ENCODE measurements at regions not wholly inside any gene's neighbourhood (a gene's known extent, or its start where the extent isn't known, plus 50 kb on each side); places are given as distances from the start of the nearest gene placed in this dataset.

- peak in 1 of 2 donors; percentile 17 for DNase-seq
- H3K27me3 ChIP-seq, result peaks cover 0 to 7% (median 3%) of the 10 kb centered on the region in 3 donors
Observed at GRCh38 chr1:29417147-29417858, 181.0 kb downstream of the PTPRU start.

GRCh38 chr1:29416267-29417146, 180.2 kb downstream of the PTPRU start:
- Histone ChIP-seq H3K27ac (peak overlapping the region in 3 of 4 donors; percentile 12 to 57 (median 38)), H3K36me3 (no peaks in the 10 kb centered on the region), H3K27me3 (peaks cover 0 to 7% (median 3%) of the 10 kb centered on the region in 3 donors), H3K9me3 (peaks cover 0 to 2% (median 0%) of the 10 kb centered on the region in 3 donors), H3K4me3 (no peak overlapping the region), H3K4me1 (no peaks in the 10 kb centered on the region)
- in situ Hi-C loops (cut with MboI; ENCODE audit: low sequenced_read_pairs in 4 of 4) (no loop called here), intact Hi-C loops (cut with DNase I; ENCODE audit: low total_unique reads) (no loop called here)
- ATAC-seq (peak in 1 of 2 donors; percentile 24), DNase-seq (no peak)
- TF ChIP-seq CTCF (IDR thresholded peaks at IDR 0.05 in 4 of 5, conservative IDR thresholded peaks at IDR 0.05 in 1 of 5), result no peak

More at GRCh38 chr1:29417147-29417858, 181.0 kb downstream of the PTPRU start:
- Histone ChIP-seq H3K27ac (peak overlapping the region in 3 of 4 donors; percentile 12 to 57 (median 38)), H3K4me3 (no peak overlapping the region), H3K4me1 (no peaks in the 10 kb centered on the region), H3K36me3 (no peaks in the 10 kb centered on the region), H3K9me3 (peaks cover 0 to 2% (median 0%) of the 10 kb centered on the region in 3 donors)
- peak; percentile 78 to 79 for ATAC-seq
- intact Hi-C loops (cut with DNase I; ENCODE audit: low total_unique reads) (no loop called here), in situ Hi-C loops (cut with MboI; ENCODE audit: low sequenced_read_pairs in 4 of 4) (no loop called here)
- TF ChIP-seq POLR2A (IDR thresholded peaks at IDR 0.05) (no peak), CTCF (IDR thresholded peaks at IDR 0.05 in 4 of 5, conservative IDR thresholded peaks at IDR 0.05 in 1 of 5) (no peak)

- intact Hi-C loops (cut with DNase I; ENCODE audit: low total_unique reads) (no loop called here), in situ Hi-C loops (cut with MboI; ENCODE audit: low sequenced_read_pairs in 4 of 4) (no loop called here)
- TF ChIP-seq POLR2A (IDR thresholded peaks at IDR 0.05), result no peak
- no peak for TF ChIP-seq CTCF (IDR thresholded peaks at IDR 0.05 in 4 of 5, conservative IDR thresholded peaks at IDR 0.05 in 1 of 5)
- Histone ChIP-seq H3K9me3 (peaks cover 0 to 2% (median 0%) of the 10 kb centered on the region in 3 donors), H3K4me1 (no peaks in the 10 kb centered on the region), H3K36me3 (no peaks in the 10 kb centered on the region), H3K27ac (no peak overlapping the region), H3K27me3 (peaks cover 0 to 7% (median 3%) of the 10 kb centered on the region in 3 donors), H3K4me3 (no peak overlapping the region)
- DNase-seq (no peak), ATAC-seq (no peak)
Observed at GRCh38 chr1:29415861-29416260, 179.5 kb downstream of the PTPRU start.

GRCh38 chr1:29415156-29415830, 179.0 kb downstream of the PTPRU start:
- no peak overlapping the region for H3K27ac ChIP-seq
- TF ChIP-seq CTCF (IDR thresholded peaks at IDR 0.05 in 4 of 5, conservative IDR thresholded peaks at IDR 0.05 in 1 of 5), result no peak
- no peaks in the 10 kb centered on the region for H3K4me1 ChIP-seq
- ATAC-seq (no peak), DNase-seq (no peak)
- no peaks in the 10 kb centered on the region for H3K36me3 ChIP-seq
- H3K9me3 ChIP-seq, result no peaks in the 10 kb centered on the region
- in situ Hi-C loops (cut with MboI; ENCODE audit: low sequenced_read_pairs in 4 of 4), result no loop called here
- H3K4me3 ChIP-seq, result no peak overlapping the region
- intact Hi-C loops (cut with DNase I; ENCODE audit: low total_unique reads), result no loop called here
- H3K27me3 ChIP-seq, result peaks cover 0 to 7% (median 3%) of the 10 kb centered on the region in 3 donors

Data from gastrocnemius medialis (tissue), 4 donors.